ENCODE measurements at regions not wholly inside any gene's neighbourhood (a gene's known extent, or its start where the extent isn't known, plus 50 kb on each side); places are given as distances from the start of the nearest gene placed in this dataset.
"Not testable (repeated sequence)": the region's sequence is repeated elsewhere in the genome, so short reads cannot be mapped to it uniquely, and the experiment has no call there.

- WGBS, 2 experiments (ENCODE audit: low coverage in 1 of 2, low lambda C conversion rate in 2 of 2, missing lambda C conversion rate in 2 of 2), result 0 to 3% methylated on average over 1 of the region's 1 CpG
- H3K79me2 ChIP-seq (ENCODE audit: insufficient read depth), result no peaks in the 10 kb centered on the region
- no peaks in the 10 kb centered on the region for H3K9me3 ChIP-seq (ENCODE audit: low read depth)
- H3K9ac ChIP-seq, result no peak overlapping the region
- in situ Hi-C loops (cut with MboI), result no loop called here
- H3K9me2 ChIP-seq (ENCODE audit: insufficient read depth), result no peaks in the 10 kb centered on the region
- no peaks in the 10 kb centered on the region for H3K27me3 ChIP-seq (replicated peaks; ENCODE audit: insufficient read depth)
- no peaks in the 10 kb centered on the region for H4K20me1 ChIP-seq (ENCODE audit: insufficient read depth)
- DNase-seq, result no peak
- H3K4me2 ChIP-seq (ENCODE audit: unreplicated experiment), result no peak overlapping the region
- no peak overlapping the region for H3K4me3 ChIP-seq
- H3K4me1 ChIP-seq (ENCODE audit: insufficient read depth), result no peaks in the 10 kb centered on the region
- no peak overlapping the region for H3K27ac ChIP-seq
- H2AFZ ChIP-seq, result no peak overlapping the region
- H3K36me3 ChIP-seq (ENCODE audit: low read depth), result no peaks in the 10 kb centered on the region
- TF ChIP-seq EZH2phosphoT487 (IDR thresholded peaks at IDR 0.05; ENCODE audit: insufficient read depth, low read depth), result no peak
- no peak for TF ChIP-seq EZH2 (IDR thresholded peaks at IDR 0.05; ENCODE audit: insufficient read depth, poor library complexity, severe bottlenecking)
- no peaks in the 10 kb centered on the region for H3F3A ChIP-seq (ENCODE audit: insufficient read depth)
Measured at GRCh38 chr7:108908456-108908855, 338.8 kb downstream of the DNAJB9 start.

GRCh38 chr7:108911016-108911415, 341.3 kb downstream of the DNAJB9 start:
- TF ChIP-seq EZH2phosphoT487 (IDR thresholded peaks at IDR 0.05; ENCODE audit: insufficient read depth, low read depth) (no peak), EZH2 (IDR thresholded peaks at IDR 0.05; ENCODE audit: insufficient read depth, poor library complexity, severe bottlenecking) (no peak)
- 36 to 43% methylated on average over 1 of the region's 1 CpG for WGBS, 2 experiments (ENCODE audit: low coverage in 1 of 2, low lambda C conversion rate in 2 of 2, missing lambda C conversion rate in 2 of 2)

GRCh38 chr7:108920490-108920889, 350.8 kb downstream of the DNAJB9 start:
- H3K4me2 ChIP-seq (ENCODE audit: unreplicated experiment), result no peak overlapping the region
- no peaks in the 10 kb centered on the region for H3K9me2 ChIP-seq (ENCODE audit: insufficient read depth)
- H3K9ac ChIP-seq, result no peak overlapping the region
- no peaks in the 10 kb centered on the region for H3K4me1 ChIP-seq (ENCODE audit: insufficient read depth)
- H3K79me2 ChIP-seq (ENCODE audit: insufficient read depth), result no peaks in the 10 kb centered on the region
- H4K20me1 ChIP-seq (ENCODE audit: insufficient read depth), result no peaks in the 10 kb centered on the region
- no peaks in the 10 kb centered on the region for H3K27me3 ChIP-seq (replicated peaks; ENCODE audit: insufficient read depth)
- no peak overlapping the region for H2AFZ ChIP-seq
- H3F3A ChIP-seq (ENCODE audit: insufficient read depth), result no peaks in the 10 kb centered on the region
- no peaks in the 10 kb centered on the region for H3K9me3 ChIP-seq (ENCODE audit: low read depth)
- no peaks in the 10 kb centered on the region for H3K36me3 ChIP-seq (ENCODE audit: low read depth)
- DNase-seq, result no peak
- H3K27ac ChIP-seq, result no peak overlapping the region
- TF ChIP-seq EZH2phosphoT487 (IDR thresholded peaks at IDR 0.05; ENCODE audit: insufficient read depth, low read depth) (no peak), EZH2 (IDR thresholded peaks at IDR 0.05; ENCODE audit: insufficient read depth, poor library complexity, severe bottlenecking) (no peak)
- H3K4me3 ChIP-seq, result no peak overlapping the region
- WGBS, 2 experiments (ENCODE audit: low coverage in 1 of 2, low lambda C conversion rate in 2 of 2, missing lambda C conversion rate in 2 of 2), result 0% methylated on average over 1 of the region's 1 CpG
- in situ Hi-C loops (cut with MboI), result no loop called here

More at GRCh38 chr7:108911016-108911415, 341.3 kb downstream of the DNAJB9 start:
- in situ Hi-C loops (cut with MboI), result no loop called here
- H3K4me1 ChIP-seq (ENCODE audit: insufficient read depth), result no peaks in the 10 kb centered on the region
- H3F3A ChIP-seq (ENCODE audit: insufficient read depth), result no peaks in the 10 kb centered on the region
- no peak overlapping the region for H3K4me2 ChIP-seq (ENCODE audit: unreplicated experiment)
- no peaks in the 10 kb centered on the region for H4K20me1 ChIP-seq (ENCODE audit: insufficient read depth)
- H3K9me3 ChIP-seq (ENCODE audit: low read depth), result no peaks in the 10 kb centered on the region
- H3K79me2 ChIP-seq (ENCODE audit: insufficient read depth), result no peaks in the 10 kb centered on the region
- no peak overlapping the region for H3K4me3 ChIP-seq
- H3K9me2 ChIP-seq (ENCODE audit: insufficient read depth), result no peaks in the 10 kb centered on the region
- H3K9ac ChIP-seq, result no peak overlapping the region
- H3K27ac ChIP-seq, result no peak overlapping the region
- no peaks in the 10 kb centered on the region for H3K36me3 ChIP-seq (ENCODE audit: low read depth)
- no peak overlapping the region for H2AFZ ChIP-seq
- no peaks in the 10 kb centered on the region for H3K27me3 ChIP-seq (replicated peaks; ENCODE audit: insufficient read depth)
- no peak for DNase-seq

GRCh38 chr7:108943048-108943447, 373.4 kb downstream of the DNAJB9 start:
- 51 to 67% methylated on average over 14 of the region's 14 CpGs for WGBS, 2 experiments (ENCODE audit: low coverage in 1 of 2, low lambda C conversion rate in 2 of 2, missing lambda C conversion rate in 2 of 2)

GRCh38 chr7:108947526-108947925, 377.9 kb downstream of the DNAJB9 start:
- H3K4me2 ChIP-seq (ENCODE audit: unreplicated experiment), result no peak overlapping the region
- in situ Hi-C loops (cut with MboI), result no loop called here
- no peak overlapping the region for H2AFZ ChIP-seq
- no peaks in the 10 kb centered on the region for H3K9me2 ChIP-seq (ENCODE audit: insufficient read depth)
- 21 to 29% methylated on average over 4 of the region's 4 CpGs for WGBS, 2 experiments (ENCODE audit: low coverage in 1 of 2, low lambda C conversion rate in 2 of 2, missing lambda C conversion rate in 2 of 2)
- TF ChIP-seq EZH2 (IDR thresholded peaks at IDR 0.05; ENCODE audit: insufficient read depth, poor library complexity, severe bottlenecking) (no peak), EZH2phosphoT487 (IDR thresholded peaks at IDR 0.05; ENCODE audit: insufficient read depth, low read depth) (no peak)
- no peaks in the 10 kb centered on the region for H3K4me1 ChIP-seq (ENCODE audit: insufficient read depth)
- H3K27me3 ChIP-seq (replicated peaks; ENCODE audit: insufficient read depth), result no peaks in the 10 kb centered on the region
- no peak overlapping the region for H3K4me3 ChIP-seq
- H3K79me2 ChIP-seq (ENCODE audit: insufficient read depth), result no peaks in the 10 kb centered on the region
- no peaks in the 10 kb centered on the region for H3K9me3 ChIP-seq (ENCODE audit: low read depth)
- no peaks in the 10 kb centered on the region for H3F3A ChIP-seq (ENCODE audit: insufficient read depth)
- H3K27ac ChIP-seq, result no peak overlapping the region
- no peaks in the 10 kb centered on the region for H3K36me3 ChIP-seq (ENCODE audit: low read depth)
- H4K20me1 ChIP-seq (ENCODE audit: insufficient read depth), result no peaks in the 10 kb centered on the region
- H3K9ac ChIP-seq, result no peak overlapping the region
- DNase-seq, result no peak

More at GRCh38 chr7:108943048-108943447, 373.4 kb downstream of the DNAJB9 start:
- H3K9me3 ChIP-seq (ENCODE audit: low read depth); H3K4me3 ChIP-seq; H3K27ac ChIP-seq; DNase-seq; H3K27me3 ChIP-seq (replicated peaks; ENCODE audit: insufficient read depth); H3K4me1 ChIP-seq (ENCODE audit: insufficient read depth); H3F3A ChIP-seq (ENCODE audit: insufficient read depth); H3K9me2 ChIP-seq (ENCODE audit: insufficient read depth); H2AFZ ChIP-seq; H3K36me3 ChIP-seq (ENCODE audit: low read depth); in situ Hi-C loops (cut with MboI); H3K9ac ChIP-seq; H4K20me1 ChIP-seq (ENCODE audit: insufficient read depth); H3K79me2 ChIP-seq (ENCODE audit: insufficient read depth); H3K4me2 ChIP-seq (ENCODE audit: unreplicated experiment): not testable (repeated sequence)
